H9 (cell line): ENCODE measurements at regions not wholly inside any gene's neighbourhood (a gene's known extent, or its start where the extent isn't known, plus 50 kb on each side); places are given as distances from the start of the nearest gene placed in this dataset.

Experiments
- DNase-seq: peaks from one replicate; pipeline ENCODE4 v3.0.0-alpha.2; 2017
- H2AFZ ChIP-seq: one replicate; pipeline ENCODE4 v1.6.1; 2013; ENCODE audit warnings: mild to moderate bottlenecking, low read length, control low read depth, moderate library complexity
- H2AK5ac ChIP-seq: 2 replicates; pipeline ENCODE4 v1.6.1; 2013; ENCODE audit warnings: low read length, control low read depth, mixed read lengths; ENCODE audit not compliant: insufficient read length
- H2BK120ac ChIP-seq: one replicate; pipeline ENCODE4 v1.6.1; 2013; ENCODE audit warnings: low read depth, mild to moderate bottlenecking, low read length, control low read depth, inconsistent platforms; ENCODE audit not compliant: poor library complexity, severe bottlenecking
- H2BK12ac ChIP-seq: 2 replicates; pipeline ENCODE4 v1.6.1; 2013; ENCODE audit warnings: low read length, control low read depth, mixed read lengths, low read depth; ENCODE audit not compliant: insufficient read length
- H2BK15ac ChIP-seq: 2 replicates; pipeline ENCODE4 v1.6.1; 2013; ENCODE audit warnings: low read depth, low read length, control low read depth
- H2BK20ac ChIP-seq: one replicate; pipeline ENCODE4 v1.6.1; 2013; ENCODE audit warnings: low read depth, mild to moderate bottlenecking, low read length, control low read depth, inconsistent platforms; ENCODE audit not compliant: poor library complexity, severe bottlenecking
- H2BK5ac ChIP-seq: 2 replicates; pipeline ENCODE4 v1.6.1; 2013; ENCODE audit warnings: low read length, control low read depth, mixed read lengths; ENCODE audit not compliant: insufficient read length
- H3K14ac ChIP-seq: 2 replicates; pipeline ENCODE4 v1.6.1; 2013; ENCODE audit warnings: low read length, control low read depth; ENCODE audit not compliant: insufficient read depth
- H3K18ac ChIP-seq: 2 replicates; pipeline ENCODE4 v1.6.1; 2013; ENCODE audit warnings: low read depth, mild to moderate bottlenecking, mixed read lengths, low read length, control low read depth; ENCODE audit not compliant: insufficient read length
- H3K23ac ChIP-seq: 2 replicates; pipeline ENCODE4 v1.6.1; 2013; ENCODE audit warnings: low read length, control low read depth, mixed read lengths, low read depth; ENCODE audit not compliant: insufficient read length
- H3K23me2 ChIP-seq: 2 replicates; pipeline ENCODE4 v1.6.1; 2013; ENCODE audit warnings: low read depth, mild to moderate bottlenecking, mixed read lengths, low read length, control low read depth; ENCODE audit not compliant: insufficient read length, poor library complexity, severe bottlenecking
- H3K27ac ChIP-seq: 2 replicates; pipeline ENCODE4 v1.5.1; 2013; ENCODE audit warnings: low read length, control low read depth, mixed read lengths, low read depth; ENCODE audit not compliant: insufficient read length
- H3K27me3 ChIP-seq: 2 replicates; pipeline ENCODE4 v1.6.1; 2013; ENCODE audit warnings: low read length, control low read depth, inconsistent platforms; ENCODE audit not compliant: insufficient read depth
- H3K4ac ChIP-seq: 2 replicates; pipeline ENCODE4 v1.6.1; 2013; ENCODE audit warnings: low read depth, mild to moderate bottlenecking, control low read depth, inconsistent platforms, low read length, moderate library complexity
- H3K4me1 ChIP-seq: 2 replicates; pipeline ENCODE4 v1.6.1; 2013; ENCODE audit warnings: low read length, control low read depth, inconsistent platforms; ENCODE audit not compliant: insufficient read depth
- H3K4me2 ChIP-seq: 2 replicates; pipeline ENCODE4 v1.6.1; 2013; ENCODE audit warnings: low read length, control low read depth, mixed read lengths; ENCODE audit not compliant: insufficient read length, insufficient read depth
- H3K56ac ChIP-seq: 2 replicates; pipeline ENCODE4 v1.6.1; 2013; ENCODE audit warnings: low read depth, mild to moderate bottlenecking, mixed read lengths, low read length, control low read depth; ENCODE audit not compliant: insufficient read length
- H3K79me1 ChIP-seq: 2 replicates; pipeline ENCODE4 v1.6.1; 2013; ENCODE audit warnings: low read depth, mild to moderate bottlenecking, moderate library complexity, low read length, control low read depth, inconsistent platforms; ENCODE audit not compliant: insufficient read depth, poor library complexity, severe bottlenecking
- H3K79me2 ChIP-seq: 2 replicates; pipeline ENCODE4 v1.6.1; 2013; ENCODE audit warnings: low read length, control low read depth, inconsistent platforms; ENCODE audit not compliant: insufficient read depth
- H3K9ac ChIP-seq: 2 replicates; pipeline ENCODE4 v1.6.1; 2013; ENCODE audit warnings: low read length, control low read depth, mixed read lengths; ENCODE audit not compliant: insufficient read length; ENCODE audit errors: extremely low read depth
- H3K9me3 ChIP-seq: one replicate; pipeline ENCODE4 v1.6.1; 2013; ENCODE audit warnings: low read depth, low read length, inconsistent platforms; ENCODE audit not compliant: control insufficient read depth
- H3T11ph ChIP-seq: one replicate; pipeline ENCODE4 v1.6.1; 2013; ENCODE audit warnings: mild to moderate bottlenecking, low read length, control low read depth, inconsistent platforms
- H4K20me1 ChIP-seq: one replicate; pipeline ENCODE4 v1.6.1; 2013; ENCODE audit not compliant: control insufficient read depth, insufficient read length, insufficient read depth
- H4K5ac ChIP-seq: 2 replicates; pipeline ENCODE4 v1.6.1; 2013; ENCODE audit warnings: low read depth, mild to moderate bottlenecking, mixed read lengths, low read length, control low read depth; ENCODE audit not compliant: insufficient read length
- H4K8ac ChIP-seq: replicated peaks from 2 replicates; pipeline ENCODE4 v1.6.1; 2013; ENCODE audit warnings: low read length, control low read depth, mixed read lengths, low read depth; ENCODE audit not compliant: insufficient read length
- H4K91ac ChIP-seq: 2 replicates; pipeline ENCODE4 v1.6.1; 2013; ENCODE audit warnings: low read depth, mild to moderate bottlenecking, moderate library complexity, mixed read lengths, low read length, control low read depth; ENCODE audit not compliant: insufficient read length
- H3K27ac Mint-ChIP-seq, 3 experiments: 2 replicates in 2 of 3; 3 replicates in 1 of 3; pipeline ENCODE4 v1.8.0; 2020 to 2021; ENCODE audit warnings: mixed read lengths in 3 of 3, mild to moderate bottlenecking in 1 of 3, moderate library complexity in 1 of 3
- H3K27me3 Mint-ChIP-seq: 2 replicates; pipeline ENCODE4 v1.8.0; 2021; ENCODE audit warnings: low read depth, mild to moderate bottlenecking, moderate library complexity, mixed read lengths
- H3K36me3 Mint-ChIP-seq, 3 experiments: 2 replicates in 2 of 3; 3 replicates in 1 of 3; pipeline ENCODE4 v1.8.0; 2020 to 2021; ENCODE audit warnings: low read depth in 3 of 3, mixed read lengths in 3 of 3; ENCODE audit not compliant: insufficient read depth in 1 of 3
- H3K4me1 Mint-ChIP-seq, 2 experiments: 2 replicates each; pipeline ENCODE4 v1.8.0; 2020; ENCODE audit warnings: mixed read lengths in 2 of 2
- H3K4me3 Mint-ChIP-seq, 2 experiments: 2 replicates in 1 of 2; 3 replicates in 1 of 2; pipeline ENCODE4 v1.8.0; 2020 to 2021; ENCODE audit warnings: mild to moderate bottlenecking in 2 of 2, mixed read lengths in 2 of 2, moderate library complexity in 1 of 2
- H3K9me3 Mint-ChIP-seq, 2 experiments: 2 replicates in 1 of 2; 3 replicates in 1 of 2; pipeline ENCODE4 v1.8.0; 2020; ENCODE audit warnings: mild to moderate bottlenecking in 2 of 2, mixed read lengths in 2 of 2, moderate library complexity in 1 of 2
- WGBS: extraction: QIAGEN DNeasy Blood & Tissue Kit; methylation state at CpG from one replicate; pipeline ENCODE4 v1.1.7; 2013; ENCODE audit warnings: missing lambda C conversion rate, low lambda C conversion rate, mixed read lengths; ENCODE audit not compliant: insufficient read length; ENCODE audit errors: extremely low coverage; 5-methylcytosine and 5-hydroxymethylcytosine counted together
- TF ChIP-seq, protein P1 (sequence below): fragments of 200-600 bp; sonication (generic); conservative IDR thresholded peaks from 3 replicates; pipeline ENCODE4 v1.8.0; 2021; ENCODE audit warnings: antibody characterized with exemption, mild to moderate bottlenecking

DNA sequence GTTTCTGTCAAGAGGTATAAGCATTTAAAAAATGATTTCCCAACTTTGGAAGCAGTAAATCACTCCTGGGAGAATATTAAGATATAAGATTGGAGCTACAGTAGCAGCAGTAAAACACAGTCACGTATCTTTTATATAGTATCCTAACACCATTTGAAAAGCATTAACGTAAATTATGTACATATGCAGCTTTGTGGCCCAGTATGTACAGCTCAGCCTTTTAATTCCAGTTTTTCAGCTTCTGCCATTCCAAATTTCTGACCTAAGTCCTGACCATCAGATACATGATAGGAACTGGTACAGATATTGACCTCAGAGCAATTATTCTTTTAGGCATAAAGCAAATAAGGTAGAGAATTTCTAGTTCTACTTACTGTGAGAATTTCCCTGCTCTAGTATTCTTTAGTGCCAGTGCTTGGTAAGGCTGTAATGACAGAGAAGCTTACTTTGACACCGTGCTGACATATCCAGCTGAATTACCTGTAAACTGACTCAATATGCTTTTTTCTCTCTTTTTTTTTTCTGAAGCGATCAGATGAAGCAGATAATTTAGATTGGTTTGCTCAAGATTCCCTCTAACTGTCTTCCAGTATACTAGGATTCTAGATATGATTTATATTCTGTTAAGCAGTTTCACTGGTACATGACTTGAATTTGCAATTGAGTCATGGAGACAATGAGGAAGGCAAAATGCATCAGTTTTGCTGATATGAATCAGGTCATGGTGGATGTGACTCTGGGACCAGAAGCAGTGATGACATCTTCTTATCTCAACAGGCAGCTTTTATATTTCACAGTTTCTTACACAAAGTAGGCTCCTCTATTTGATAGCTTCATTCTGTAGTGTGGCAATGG lies 703.6 kb downstream of the SLITRK6 start:
- Histone ChIP-seq H3K56ac (no peak overlapping the region), H3K4ac (no peak overlapping the region), H2BK5ac (no peak overlapping the region), H2BK20ac (no peak overlapping the region), H3K18ac (no peak overlapping the region), H3K9ac (no peak overlapping the region), H4K91ac (no peak overlapping the region), H2BK12ac (no peak overlapping the region), H2BK120ac (no peak overlapping the region), H3T11ph (no peak overlapping the region), H4K8ac (no peak overlapping the region), H3K14ac (no peak overlapping the region), H3K23ac (no peak overlapping the region), H2AK5ac (no peak overlapping the region), H3K4me2 (no peak overlapping the region), H3K4me1 (no peaks in the 10 kb centered on the region), H3K9me3 (no peaks in the 10 kb centered on the region), H3K27ac (no peak overlapping the region), H4K5ac (no peak overlapping the region), H2BK15ac (no peak overlapping the region), H2AFZ (no peak overlapping the region), H4K20me1 (no peaks in the 10 kb centered on the region), H3K79me1 (no peaks in the 10 kb centered on the region), H3K79me2 (no peaks in the 10 kb centered on the region), H3K27me3 (no peaks in the 10 kb centered on the region), H3K23me2 (no peaks in the 10 kb centered on the region)
- H3K27ac Mint-ChIP-seq = no peak overlapping the region
- peaks cover 7 to 9% of the 10 kb centered on the region in 2 experiments for H3K9me3 Mint-ChIP-seq
- H3K36me3 Mint-ChIP-seq = peaks cover 0 to 18% (median 0%) of the 10 kb centered on the region in 3 experiments; a peak in 3 of 7 replicates
- no CpG with 5 or more reads among the region's 4 CpGs for WGBS
- H3K4me1 Mint-ChIP-seq = peaks cover 6 to 8% of the 10 kb centered on the region in 2 experiments; a peak in 3 of 4 replicates
- DNase-seq = no peak
- TF ChIP-seq, protein P1, sequence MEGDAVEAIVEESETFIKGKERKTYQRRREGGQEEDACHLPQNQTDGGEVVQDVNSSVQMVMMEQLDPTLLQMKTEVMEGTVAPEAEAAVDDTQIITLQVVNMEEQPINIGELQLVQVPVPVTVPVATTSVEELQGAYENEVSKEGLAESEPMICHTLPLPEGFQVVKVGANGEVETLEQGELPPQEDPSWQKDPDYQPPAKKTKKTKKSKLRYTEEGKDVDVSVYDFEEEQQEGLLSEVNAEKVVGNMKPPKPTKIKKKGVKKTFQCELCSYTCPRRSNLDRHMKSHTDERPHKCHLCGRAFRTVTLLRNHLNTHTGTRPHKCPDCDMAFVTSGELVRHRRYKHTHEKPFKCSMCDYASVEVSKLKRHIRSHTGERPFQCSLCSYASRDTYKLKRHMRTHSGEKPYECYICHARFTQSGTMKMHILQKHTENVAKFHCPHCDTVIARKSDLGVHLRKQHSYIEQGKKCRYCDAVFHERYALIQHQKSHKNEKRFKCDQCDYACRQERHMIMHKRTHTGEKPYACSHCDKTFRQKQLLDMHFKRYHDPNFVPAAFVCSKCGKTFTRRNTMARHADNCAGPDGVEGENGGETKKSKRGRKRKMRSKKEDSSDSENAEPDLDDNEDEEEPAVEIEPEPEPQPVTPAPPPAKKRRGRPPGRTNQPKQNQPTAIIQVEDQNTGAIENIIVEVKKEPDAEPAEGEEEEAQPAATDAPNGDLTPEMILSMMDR = no peak
- H3K27me3 Mint-ChIP-seq = no peaks in the 10 kb centered on the region
- H3K4me3 Mint-ChIP-seq = no peak overlapping the region
